ENCODE measurements at regions not wholly inside any gene's neighbourhood (a gene's known extent, or its start where the extent isn't known, plus 50 kb on each side); places are given as distances from the start of the nearest gene placed in this dataset.
"Not testable (repeated sequence)": the region's sequence is repeated elsewhere in the genome, so short reads cannot be mapped to it uniquely, and the experiment has no call there.

- DNase-seq, result no peak
- peaks cover 9 to 45% (median 14%) of the 10 kb centered on the region in 6 donors for H3K9me3 Mint-ChIP-seq
- H3K4me1 Mint-ChIP-seq, result peaks cover 0 to 2% of the 10 kb centered on the region in 2 donors
- H3K27ac Mint-ChIP-seq, result no peak overlapping the region
- peaks cover 0 to 10% (median 6%) of the 10 kb centered on the region in 3 donors for H3K36me3 Mint-ChIP-seq
- peaks cover 49 to 60% (median 56%) of the 10 kb centered on the region in 3 donors for H3K27me3 Mint-ChIP-seq (ENCODE audit: low read depth in 3 of 3)
- H3K4me3 Mint-ChIP-seq, result no peak overlapping the region
These were observed 77.8 kb upstream of the ZNF184 start for GRCh38 chr6:27550692-27551091.

GRCh38 chr6:27549241-27549598 is 76.3 kb upstream of the ZNF184 start:
- H3K9me3 Mint-ChIP-seq, result peaks cover 9 to 47% (median 18%) of the 10 kb centered on the region in 6 donors

GRCh38 chr6:27547157-27548075 is 74.5 kb upstream of the ZNF184 start:
- Mint-ChIP-seq H3K4me1 (peaks cover 3 to 14% of the 10 kb centered on the region in 2 donors), H3K27ac (no peak overlapping the region), H3K36me3 (peaks cover 5 to 10% (median 6%) of the 10 kb centered on the region in 3 donors), H3K27me3 (ENCODE audit: low read depth in 3 of 3) (peaks cover 48 to 58% (median 52%) of the 10 kb centered on the region in 3 donors), H3K9me3 (peaks cover 9 to 42% (median 17%) of the 10 kb centered on the region in 6 donors), H3K4me3 (peak overlapping the region in 1 of 5 donors; percentile 20)
- DNase-seq, result no peak

More at GRCh38 chr6:27549241-27549598, 76.3 kb upstream of the ZNF184 start:
- Mint-ChIP-seq H3K27me3 (ENCODE audit: low read depth in 3 of 3) (peaks cover 55 to 66% (median 63%) of the 10 kb centered on the region in 3 donors), H3K36me3 (peaks cover 0 to 10% (median 6%) of the 10 kb centered on the region in 3 donors), H3K4me1 (peaks cover 5 to 14% of the 10 kb centered on the region in 2 donors)
- not testable (repeated sequence) for H3K27ac Mint-ChIP-seq, H3K4me3 Mint-ChIP-seq, DNase-seq

GRCh38 chr6:27546522-27546921 is 73.6 kb upstream of the ZNF184 start:
- peaks cover 44 to 58% (median 50%) of the 10 kb centered on the region in 3 donors for H3K27me3 Mint-ChIP-seq (ENCODE audit: low read depth in 3 of 3)
- H3K4me3 Mint-ChIP-seq, result no peak overlapping the region
- no peak for DNase-seq
- peaks cover 11 to 49% (median 18%) of the 10 kb centered on the region in 6 donors for H3K9me3 Mint-ChIP-seq
- H3K4me1 Mint-ChIP-seq, result peaks cover 3 to 14% of the 10 kb centered on the region in 2 donors
- H3K27ac Mint-ChIP-seq, result no peak overlapping the region
- H3K36me3 Mint-ChIP-seq, result peaks cover 5 to 10% (median 6%) of the 10 kb centered on the region in 3 donors

- Mint-ChIP-seq H3K4me1 (peaks cover 3 to 14% of the 10 kb centered on the region in 2 donors), H3K36me3 (peaks cover 5 to 10% (median 6%) of the 10 kb centered on the region in 3 donors), H3K27ac (no peak overlapping the region), H3K9me3 (peaks cover 11 to 49% (median 18%) of the 10 kb centered on the region in 6 donors), H3K4me3 (no peak overlapping the region), H3K27me3 (ENCODE audit: low read depth in 3 of 3) (peaks cover 45 to 64% (median 54%) of the 10 kb centered on the region in 3 donors)
- no peak for DNase-seq
These were observed 72.6 kb upstream of the ZNF184 start for GRCh38 chr6:27545271-27546046.

GRCh38 chr6:27544612-27545260 is 71.8 kb upstream of the ZNF184 start:
- peaks cover 5 to 10% (median 6%) of the 10 kb centered on the region in 3 donors for H3K36me3 Mint-ChIP-seq
- H3K4me1 Mint-ChIP-seq, result peaks cover 3 to 14% of the 10 kb centered on the region in 2 donors
- H3K27ac Mint-ChIP-seq, result no peak overlapping the region
- peaks cover 42 to 69% (median 58%) of the 10 kb centered on the region in 3 donors for H3K27me3 Mint-ChIP-seq (ENCODE audit: low read depth in 3 of 3)
- no peak for DNase-seq
- peak overlapping the region in 1 of 5 donors; percentile 24 for H3K4me3 Mint-ChIP-seq
- H3K9me3 Mint-ChIP-seq, result peaks cover 11 to 49% (median 18%) of the 10 kb centered on the region in 6 donors

GRCh38 chr6:27544135-27544534 is 71.2 kb upstream of the ZNF184 start:
- not testable (repeated sequence) for DNase-seq, H3K27ac Mint-ChIP-seq, H3K4me3 Mint-ChIP-seq
- peaks cover 3 to 14% of the 10 kb centered on the region in 2 donors for H3K4me1 Mint-ChIP-seq
- H3K27me3 Mint-ChIP-seq (ENCODE audit: low read depth in 3 of 3), result peaks cover 39 to 74% (median 54%) of the 10 kb centered on the region in 3 donors
- peaks cover 9 to 49% (median 17%) of the 10 kb centered on the region in 6 donors for H3K9me3 Mint-ChIP-seq
- H3K36me3 Mint-ChIP-seq, result peaks cover 5 to 10% (median 6%) of the 10 kb centered on the region in 3 donors

GRCh38 chr6:27542485-27542884 is 69.6 kb upstream of the ZNF184 start:
- H3K4me3 Mint-ChIP-seq, result no peak overlapping the region
- no peak for DNase-seq
- no peak overlapping the region for H3K27ac Mint-ChIP-seq
- H3K36me3 Mint-ChIP-seq, result peaks cover 0 to 10% (median 5%) of the 10 kb centered on the region in 3 donors
- H3K9me3 Mint-ChIP-seq, result peaks cover 8 to 39% (median 17%) of the 10 kb centered on the region in 6 donors
- H3K27me3 Mint-ChIP-seq (ENCODE audit: low read depth in 3 of 3), result peaks cover 39 to 64% (median 54%) of the 10 kb centered on the region in 3 donors
- peaks cover 3 to 14% of the 10 kb centered on the region in 2 donors for H3K4me1 Mint-ChIP-seq

GRCh38 chr6:27541933-27542297 is 69.0 kb upstream of the ZNF184 start:
- no peak overlapping the region for H3K27ac Mint-ChIP-seq
- peaks cover 3 to 14% of the 10 kb centered on the region in 2 donors for H3K4me1 Mint-ChIP-seq
- peaks cover 0 to 5% (median 5%) of the 10 kb centered on the region in 3 donors for H3K36me3 Mint-ChIP-seq
- H3K9me3 Mint-ChIP-seq, result peaks cover 4 to 34% (median 12%) of the 10 kb centered on the region in 6 donors
- DNase-seq, result no peak
- no peak overlapping the region for H3K4me3 Mint-ChIP-seq
- peaks cover 37 to 58% (median 55%) of the 10 kb centered on the region in 3 donors for H3K27me3 Mint-ChIP-seq (ENCODE audit: low read depth in 3 of 3)

GRCh38 chr6:27541212-27541932 is 68.5 kb upstream of the ZNF184 start:
- H3K36me3 Mint-ChIP-seq, result peaks cover 0 to 5% (median 0%) of the 10 kb centered on the region in 3 donors

GRCh38 chr6:27539551-27539950 is 66.6 kb upstream of the ZNF184 start:
- H3K9me3 Mint-ChIP-seq, result peaks cover 0 to 15% (median 4%) of the 10 kb centered on the region in 6 donors
- H3K4me1 Mint-ChIP-seq, result peaks cover under 1 to 3% of the 10 kb centered on the region in 2 donors
- DNase-seq, result no peak
- peaks cover 0 to 5% (median 0%) of the 10 kb centered on the region in 3 donors for H3K36me3 Mint-ChIP-seq
- no peak overlapping the region for H3K4me3 Mint-ChIP-seq
- no peak overlapping the region for H3K27ac Mint-ChIP-seq
- H3K27me3 Mint-ChIP-seq (ENCODE audit: low read depth in 3 of 3), result peaks cover 18 to 36% (median 36%) of the 10 kb centered on the region in 3 donors

More at GRCh38 chr6:27541212-27541932, 68.5 kb upstream of the ZNF184 start:
- peaks cover 2 to 28% (median 10%) of the 10 kb centered on the region in 6 donors for H3K9me3 Mint-ChIP-seq
- peaks cover 31 to 53% (median 51%) of the 10 kb centered on the region in 3 donors for H3K27me3 Mint-ChIP-seq (ENCODE audit: low read depth in 3 of 3)
- H3K4me3 Mint-ChIP-seq, result no peak overlapping the region
- H3K4me1 Mint-ChIP-seq, result peaks cover 3 to 14% of the 10 kb centered on the region in 2 donors
- H3K27ac Mint-ChIP-seq, result no peak overlapping the region
- no peak for DNase-seq

GRCh38 chr6:27532820-27533538 is 60.1 kb upstream of the ZNF184 start:
- Mint-ChIP-seq H3K27ac (no peak overlapping the region), H3K4me1 (no peaks in the 10 kb centered on the region), H3K9me3 (no peaks in the 10 kb centered on the region), H3K4me3 (no peak overlapping the region), H3K36me3 (no peaks in the 10 kb centered on the region), H3K27me3 (ENCODE audit: low read depth in 3 of 3) (peaks cover 8 to 17% (median 13%) of the 10 kb centered on the region in 3 donors)
- no peak for DNase-seq

All from immature natural killer cell (primary cell).